SK-N-SH (cell line): ENCODE measurements at regions not wholly inside any gene's neighbourhood (a gene's known extent, or its start where the extent isn't known, plus 50 kb on each side); places are given as distances from the start of the nearest gene placed in this dataset.

Experiments used
- CTCF ChIA-PET: fragments of 300-600, 350-600 bp; formaldehyde crosslinking; extraction: SDS; loops from one replicate; lab custom pipeline; 2021; lab: Yijun Ruan, JAX
- POLR2A ChIA-PET: fragments of 350-600 bp; sonication (Branson Sonifier 250); formaldehyde crosslinking; extraction: SDS; loops from one replicate; lab custom pipeline; 2020; ENCODE audit warnings: antibody characterized with exemption, inconsistent platforms; lab: Yijun Ruan, JAX
- DNase-seq: peaks from one replicate; pipeline ENCODE4 v3.0.0; 2012
- H2AFZ ChIP-seq: fragments of 200-600 bp; sonication (generic); 2 replicates; pipeline ENCODE4 v1.8.1; 2016; ENCODE audit warnings: antibody characterized with exemption, mild to moderate bottlenecking, low read depth
- H3F3A ChIP-seq: fragments of 200-600 bp; sonication (generic); replicated peaks from 2 replicates; pipeline ENCODE3; 2016; ENCODE audit warnings: antibody characterized with exemption, mild to moderate bottlenecking; ENCODE audit not compliant: insufficient read depth
- H3K27ac ChIP-seq, 2 experiments: fragments of 200-500 bp in 1 of 2; fragments of 200-600 bp in 1 of 2; sonication (Bioruptor generic) in 1 of 2; sonication (generic), shearing (Covaris generic) in 1 of 2; 2 replicates each; pipeline versions ENCODE4 v1.5.1 to v1.6.1; 2014 to 2016; ENCODE audit warnings: low read depth in 2 of 2, inconsistent platforms in 1 of 2, low read length in 1 of 2, mild to moderate bottlenecking in 1 of 2, mixed read lengths in 1 of 2
- H3K27me3 ChIP-seq: fragments of 200-600 bp; sonication (generic), shearing (Covaris generic); 2 replicates; pipeline ENCODE4 v1.6.1; 2016; ENCODE audit warnings: mixed run types; ENCODE audit not compliant: insufficient read depth
- H3K36me3 ChIP-seq, 2 experiments: fragments of 200-500 bp in 1 of 2; fragments of 200-600 bp in 1 of 2; sonication (Bioruptor generic) in 1 of 2; sonication (generic) in 1 of 2; replicated peaks in 1 of 2; 2 replicates each; pipeline versions ENCODE3 to v1.5.1; 2014 to 2016; ENCODE audit warnings: low read length in 1 of 2, mild to moderate bottlenecking in 1 of 2; ENCODE audit not compliant: insufficient read depth in 2 of 2, control insufficient read depth in 1 of 2
- H3K4me1 ChIP-seq, 2 experiments: fragments of 200-500 bp in 1 of 2; fragments of 200-600 bp in 1 of 2; sonication (Bioruptor generic) in 1 of 2; sonication (generic), shearing (Covaris generic) in 1 of 2; 2 replicates each; pipeline versions ENCODE4 v1.5.1 to v1.6.1; 2014 to 2016; ENCODE audit warnings: low read depth in 1 of 2, low read length in 1 of 2, mixed run types in 1 of 2; ENCODE audit not compliant: insufficient read depth in 2 of 2, control insufficient read depth in 1 of 2
- H3K4me2 ChIP-seq: fragments of 200-600 bp; sonication (generic), shearing (Covaris generic); 2 replicates; pipeline ENCODE4 v1.6.1; 2017; ENCODE audit warnings: mixed run types
- H3K4me3 ChIP-seq, 2 experiments: fragments of 200-500 bp in 1 of 2; fragments of 200-600 bp in 1 of 2; sonication (Bioruptor generic) in 1 of 2; sonication (generic), shearing (Covaris generic) in 1 of 2; 2 replicates each; pipeline versions ENCODE4 v1.5.1 to v1.8.1; 2014 to 2016; ENCODE audit warnings: low read depth in 2 of 2, inconsistent platforms in 1 of 2, low read length in 1 of 2, mild to moderate bottlenecking in 1 of 2, mixed read lengths in 1 of 2, moderate library complexity in 1 of 2
- H3K79me2 ChIP-seq: fragments of 200-600 bp; sonication (generic); 2 replicates; pipeline ENCODE4 v1.8.1; 2017; ENCODE audit warnings: mild to moderate bottlenecking; ENCODE audit not compliant: insufficient read depth
- H3K9ac ChIP-seq: fragments of 200-600 bp; sonication (generic); 2 replicates; pipeline ENCODE4 v1.6.1; 2017; ENCODE audit warnings: mixed run types
- H3K9me2 ChIP-seq: fragments of 200-600 bp; sonication (generic); 2 replicates; pipeline ENCODE4 v1.6.1; 2017; ENCODE audit warnings: mixed run types
- H3K9me3 ChIP-seq: fragments of 200-600 bp; sonication (generic); 2 replicates; pipeline ENCODE4 v1.6.1; 2017; ENCODE audit warnings: mixed run types, mild to moderate bottlenecking, moderate library complexity
- H4K20me1 ChIP-seq: fragments of 200-600 bp; sonication (generic); 2 replicates; pipeline ENCODE4 v1.6.1; 2017; ENCODE audit warnings: mild to moderate bottlenecking, mixed run types; ENCODE audit not compliant: insufficient read depth
- CHD2 ChIP-seq: fragments of 150-350 bp; IDR thresholded peaks from 2 replicates; pipeline ENCODE4 v1.6.1; 2018; ENCODE audit warnings: low read length; ENCODE audit not compliant: partially characterized antibody
- EP300 ChIP-seq, 2 experiments: IDR thresholded peaks; 2 replicates each; pipeline versions ENCODE4 v1.4.0 to v1.6.1; 2012; ENCODE audit warnings: borderline replicate concordance in 1 of 2, low read depth in 1 of 2, low read length in 1 of 2
- EZH2phosphoT487 ChIP-seq: fragments of 200-600 bp; sonication (generic); IDR thresholded peaks from 2 replicates; pipeline ENCODE4 v1.6.1; 2017; ENCODE audit warnings: low read depth, mixed run types, mild to moderate bottlenecking, antibody characterized with exemption, moderate library complexity, borderline replicate concordance
- FOSL2 ChIP-seq: IDR thresholded peaks from 2 replicates; pipeline ENCODE4 v1.4.0; 2012; ENCODE audit warnings: low read depth, mild to moderate bottlenecking, moderate library complexity, borderline replicate concordance
- FOXJ3 ChIP-seq: sonication (generic); formaldehyde crosslinking; IDR thresholded peaks from 2 replicates; pipeline ENCODE4 v1.5.1; 2020; ENCODE audit warnings: mild to moderate bottlenecking, missing genetic modification reagents
- FOXM1 ChIP-seq: IDR thresholded peaks from 2 replicates; pipeline ENCODE4 v1.4.0; 2012; ENCODE audit warnings: low read depth, mild to moderate bottlenecking
- GABPA ChIP-seq: IDR thresholded peaks from 2 replicates; pipeline ENCODE4 v1.4.0; 2012; ENCODE audit warnings: low read depth, mild to moderate bottlenecking
- GATA2 ChIP-seq: sonication (generic); formaldehyde crosslinking; IDR thresholded peaks from 2 replicates; pipeline ENCODE4 v1.5.0; 2020; ENCODE audit warnings: mild to moderate bottlenecking, missing genetic modification reagents
- IRF3 ChIP-seq: fragments of 150-350 bp; IDR thresholded peaks from 2 replicates; pipeline ENCODE4 v1.6.1; 2016; ENCODE audit warnings: mild to moderate bottlenecking, low read depth, low read length
- MAX ChIP-seq: IDR thresholded peaks from 2 replicates; pipeline ENCODE4 v1.4.0; 2012; ENCODE audit warnings: low read depth
- MEF2A ChIP-seq: IDR thresholded peaks from 2 replicates; pipeline ENCODE4 v1.4.0; 2012; ENCODE audit warnings: low read depth, borderline replicate concordance
- MXI1 ChIP-seq: IDR thresholded peaks from 2 replicates; pipeline ENCODE4 v1.6.1; 2012; ENCODE audit warnings: mild to moderate bottlenecking, low read depth, low read length, improper control_type of control experiment
- NFIC ChIP-seq: IDR thresholded peaks from 2 replicates; pipeline ENCODE4 v1.4.0; 2012; ENCODE audit warnings: borderline replicate concordance
- NRF1 ChIP-seq: IDR thresholded peaks from 2 replicates; pipeline ENCODE4 v1.6.1; 2012; ENCODE audit warnings: low read depth, mild to moderate bottlenecking, low read length
- RAD21 ChIP-seq: IDR thresholded peaks from 2 replicates; pipeline ENCODE4 v1.6.1; 2012; ENCODE audit warnings: mild to moderate bottlenecking, low read length
- RCOR1 ChIP-seq: fragments of 150-350 bp; IDR thresholded peaks from 2 replicates; pipeline ENCODE4 v1.6.1; 2017; ENCODE audit warnings: antibody characterized with exemption, low read length
- RFX5 ChIP-seq: IDR thresholded peaks from 2 replicates; pipeline ENCODE4 v1.6.1; 2012; ENCODE audit warnings: mild to moderate bottlenecking, improper control_type of control experiment, low read length
- RXRA ChIP-seq: IDR thresholded peaks from 2 replicates; pipeline ENCODE4 v1.4.0; 2012; ENCODE audit warnings: low read depth, mild to moderate bottlenecking, borderline replicate concordance
- SIN3A ChIP-seq: IDR thresholded peaks from 2 replicates; pipeline ENCODE4 v1.6.1; 2012; ENCODE audit warnings: low read depth, mild to moderate bottlenecking, low read length, moderate library complexity, borderline replicate concordance
- SMC3 ChIP-seq: IDR thresholded peaks from 2 replicates; pipeline ENCODE4 v1.6.1; 2012; ENCODE audit warnings: low read depth, low read length, improper control_type of control experiment
- TAF1 ChIP-seq: IDR thresholded peaks from 2 replicates; pipeline ENCODE4 v1.6.1; 2012; ENCODE audit warnings: low read depth, mild to moderate bottlenecking, low read length, moderate library complexity, borderline replicate concordance
- YY1 ChIP-seq: IDR thresholded peaks from 2 replicates; pipeline ENCODE4 v1.4.0; 2012; ENCODE audit warnings: low read depth, mild to moderate bottlenecking
- WGBS: methylation state at CpG from one replicate; pipeline ENCODE4 v1.1.6; 2017; ENCODE audit warnings: low lambda C conversion rate; 5-methylcytosine and 5-hydroxymethylcytosine counted together

- H3K36me3 ChIP-seq = no peaks in the 10 kb centered on the region
- H3K4me1 ChIP-seq = no peaks in the 10 kb centered on the region
- H3K9ac ChIP-seq = no peak overlapping the region
- 74% methylated on average over 1 of the region's 1 CpG for WGBS
- DNase-seq = no peak
- POLR2A ChIA-PET = no interaction called here
- TF ChIP-seq MAX (no peak), YY1 (no peak), RCOR1 (no peak), RAD21 (no peak), MEF2A (no peak), RFX5 (no peak), FOXJ3 (CRISPR knock-in tag) (no peak), EP300 (IDR thresholded peaks at IDR 0.05; ENCODE audit: borderline replicate concordance in 1 of 2, low read depth in 1 of 2, low read length in 1 of 2) (no peak), CHD2 (no peak), GATA2 (CRISPR knock-in tag) (no peak), GABPA (no peak), RXRA (no peak), EZH2phosphoT487 (no peak), SIN3A (no peak)
- TF ChIP-seq, all 33 proteins: peak for 0
- H3K27ac ChIP-seq = no peak overlapping the region
- H4K20me1 ChIP-seq = no peaks in the 10 kb centered on the region
- no peaks in the 10 kb centered on the region for H3K79me2 ChIP-seq
- no peak overlapping the region for H3K4me2 ChIP-seq
- no peaks in the 10 kb centered on the region for H3K9me2 ChIP-seq
- H2AFZ ChIP-seq = no peak overlapping the region
- CTCF ChIA-PET = no interaction called here
- no peaks in the 10 kb centered on the region for H3F3A ChIP-seq
- no peak overlapping the region for H3K4me3 ChIP-seq
- no peaks in the 10 kb centered on the region for H3K27me3 ChIP-seq
- no peaks in the 10 kb centered on the region for H3K9me3 ChIP-seq
Measured at GRCh38 chr2:144146076-144146475, 373.8 kb downstream of the ZEB2 start.

GRCh38 chr2:144143294-144144151 lies 376.4 kb downstream of the ZEB2 start:
- Histone ChIP-seq H3K4me1 (no peaks in the 10 kb centered on the region), H4K20me1 (no peaks in the 10 kb centered on the region), H3K4me3 (no peak overlapping the region), H2AFZ (no peak overlapping the region), H3K27ac (no peak overlapping the region), H3K79me2 (no peaks in the 10 kb centered on the region), H3K9me2 (no peaks in the 10 kb centered on the region), H3F3A (no peaks in the 10 kb centered on the region), H3K27me3 (no peaks in the 10 kb centered on the region), H3K9ac (no peak overlapping the region), H3K9me3 (no peaks in the 10 kb centered on the region), H3K36me3 (no peaks in the 10 kb centered on the region), H3K4me2 (no peak overlapping the region)
- ChIA-PET CTCF (no interaction called here), POLR2A (no interaction called here)
- no peak for TF ChIP-seq RCOR1
- TF ChIP-seq MEF2A = no peak
- TF ChIP-seq FOSL2 = no peak
- TF ChIP-seq FOXM1 = no peak
- no peak for TF ChIP-seq TAF1
- no peak for TF ChIP-seq NRF1
- no peak for TF ChIP-seq MXI1
- TF ChIP-seq NFIC = no peak
- TF ChIP-seq SMC3 = no peak
- no peak for TF ChIP-seq IRF3
- TF ChIP-seq GABPA = no peak
- no peak for TF ChIP-seq MAX
- 93% methylated on average over 4 of the region's 4 CpGs for WGBS
- DNase-seq = no peak
